GM21367 (cell line): ENCODE measurements at regions not wholly inside any gene's neighbourhood (a gene's known extent, or its start where the extent isn't known, plus 50 kb on each side); places are given as distances from the start of the nearest gene placed in this dataset.

ENCODE experiments used
- ATAC-seq: cut with Tn5 transposase; IDR thresholded peaks from one replicate; pipeline ENCODE4 v1.9.1; 2021; ENCODE audit not compliant: unreplicated experiment

DNA sequence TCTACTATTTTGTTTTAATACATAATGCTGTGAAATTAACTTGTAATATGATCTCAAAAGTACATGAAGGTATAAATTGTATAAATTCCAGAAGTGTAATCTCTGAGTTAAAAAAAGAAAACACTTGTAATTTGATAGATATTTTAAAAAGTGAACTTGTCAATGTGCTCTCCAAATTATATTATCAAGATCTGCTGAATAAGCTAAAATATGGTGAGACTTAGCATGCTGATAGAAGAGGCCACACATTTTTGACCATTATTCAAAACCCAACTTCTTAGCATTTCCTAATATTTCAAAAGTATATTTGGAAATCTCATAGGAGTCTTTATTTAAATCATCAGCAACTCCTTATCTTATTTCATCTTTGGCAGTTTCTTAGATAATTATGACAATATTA, 657.1 kb upstream of the BOD1L1 start:
- no peak for ATAC-seq

DNA sequence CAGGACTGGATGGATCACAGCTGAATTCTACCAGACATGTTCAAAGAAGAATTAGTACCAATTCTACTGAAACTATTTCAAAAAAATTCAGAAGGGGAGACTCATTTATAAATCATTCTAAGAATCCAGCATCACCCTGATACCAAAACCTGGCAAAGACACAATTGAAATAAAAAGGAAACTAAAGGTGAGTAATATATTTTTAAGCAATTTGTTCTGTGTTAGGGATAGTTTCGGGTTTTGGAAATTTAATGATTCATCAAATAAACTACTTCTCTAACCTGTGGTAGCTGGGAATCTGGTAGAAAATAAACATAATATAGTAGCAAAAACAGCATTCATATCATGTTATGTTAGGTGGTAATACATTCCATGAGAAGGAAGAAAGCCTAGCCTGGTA, 662.2 kb upstream of the BOD1L1 start:
- no peak for ATAC-seq

DNA sequence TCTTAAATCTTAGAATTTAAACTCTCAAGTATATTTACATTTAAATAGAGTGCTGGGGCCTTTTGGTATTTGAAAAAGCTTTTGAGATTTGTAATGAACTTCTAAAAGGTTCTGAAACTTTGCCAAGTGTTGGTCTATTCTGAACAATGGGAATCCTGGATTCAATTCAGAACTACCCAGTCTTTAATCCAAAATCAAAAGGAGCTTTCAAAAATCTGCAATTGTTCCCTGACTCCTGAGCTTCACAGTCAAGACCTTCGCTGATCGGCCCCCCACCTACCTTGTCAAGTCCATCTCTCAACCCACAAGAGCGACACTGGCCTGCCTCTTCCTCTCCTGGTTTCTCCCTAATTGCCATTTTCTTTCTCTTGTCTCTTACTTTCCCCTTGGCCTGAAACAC, 666.1 kb upstream of the BOD1L1 start:
- no peak for ATAC-seq

- no peak for ATAC-seq
Measured at GRCh38 chr4:14294611-14295010, 667.1 kb upstream of the BOD1L1 start.

DNA sequence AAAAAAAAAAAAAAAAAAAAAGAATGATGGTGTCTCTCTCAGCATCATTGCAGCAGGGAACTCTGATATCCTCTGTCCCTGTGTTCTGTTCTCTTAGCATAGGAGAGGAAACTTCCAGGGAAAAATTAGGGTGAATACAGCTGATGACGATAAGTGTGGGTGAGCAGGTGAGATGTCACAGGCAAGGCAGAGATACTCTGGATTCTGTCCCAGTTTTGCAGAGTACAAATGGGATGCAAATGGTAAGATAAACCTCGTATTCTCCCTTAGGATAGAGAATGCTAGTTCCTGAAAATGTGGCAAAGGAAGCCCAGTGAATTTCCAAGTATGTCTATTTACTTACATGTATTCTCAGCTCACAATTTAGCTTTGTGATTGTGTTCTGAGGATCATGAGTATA, 671.6 kb upstream of the BOD1L1 start:
- no peak for ATAC-seq

DNA sequence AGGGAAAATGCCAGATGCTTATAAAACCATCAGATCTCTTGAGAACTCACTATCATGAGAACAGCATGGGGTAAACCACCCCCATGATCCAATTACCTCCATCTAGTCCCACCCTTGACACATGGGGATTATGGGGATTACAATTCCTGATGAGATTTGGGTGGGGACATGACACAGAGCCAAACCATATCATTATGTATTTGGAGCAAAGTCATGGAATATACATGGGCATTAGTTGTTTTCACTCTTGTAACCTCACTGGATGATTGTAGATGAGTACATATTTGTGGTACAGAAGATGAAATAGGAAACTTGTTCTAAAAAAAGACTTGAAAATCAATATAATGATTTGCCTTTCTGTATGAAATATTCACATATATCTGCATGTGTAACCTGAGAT, 674.5 kb upstream of the BOD1L1 start:
- no peak for ATAC-seq

- no peak for ATAC-seq
Measured at GRCh38 chr4:14303856-14304255, 676.3 kb upstream of the BOD1L1 start.

- no peak for ATAC-seq
Measured at GRCh38 chr4:14308229-14308651, 680.7 kb upstream of the BOD1L1 start.

- ATAC-seq = no peak
Measured at GRCh38 chr4:14309431-14309830, 681.9 kb upstream of the BOD1L1 start.

DNA sequence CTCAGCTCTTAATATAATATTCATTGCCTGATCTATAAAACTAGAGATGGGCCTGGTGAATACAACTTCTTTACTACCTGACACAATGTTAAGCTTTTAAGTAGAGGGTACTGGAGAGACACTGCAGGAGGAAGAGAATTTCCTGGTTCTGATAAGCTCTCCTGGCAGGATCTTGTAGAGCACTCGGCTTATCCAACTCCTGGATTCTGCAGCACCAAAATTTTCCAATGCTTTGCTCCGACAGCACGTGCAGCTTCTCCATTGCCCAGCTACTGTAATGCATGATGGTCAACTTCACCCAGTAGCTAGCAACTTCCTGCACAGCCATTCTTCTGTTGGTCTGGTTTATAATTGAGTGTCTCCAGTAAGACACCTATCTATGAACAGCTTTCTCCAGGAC, 686.2 kb upstream of the BOD1L1 start:
- ATAC-seq = no peak

DNA sequence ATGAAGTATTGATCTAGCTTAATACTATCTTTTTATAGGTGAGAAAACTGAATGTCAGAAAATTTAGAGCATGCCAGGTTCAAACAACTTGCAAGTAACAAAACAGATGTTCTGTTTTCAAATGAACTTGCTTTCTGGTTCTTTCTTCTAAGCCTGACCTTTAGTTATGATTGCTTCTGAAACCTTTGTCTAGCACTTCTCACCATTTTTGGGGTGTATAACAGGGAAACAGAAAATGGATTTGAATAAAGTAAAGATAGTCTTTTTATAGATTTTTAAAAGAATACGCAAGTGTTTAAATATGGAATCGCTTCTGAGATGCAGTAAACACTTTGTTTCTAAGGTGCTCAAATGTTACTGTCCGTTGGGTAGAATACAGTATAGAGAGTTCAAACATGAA, 687.2 kb upstream of the CPEB2 start:
- no peak for ATAC-seq

DNA sequence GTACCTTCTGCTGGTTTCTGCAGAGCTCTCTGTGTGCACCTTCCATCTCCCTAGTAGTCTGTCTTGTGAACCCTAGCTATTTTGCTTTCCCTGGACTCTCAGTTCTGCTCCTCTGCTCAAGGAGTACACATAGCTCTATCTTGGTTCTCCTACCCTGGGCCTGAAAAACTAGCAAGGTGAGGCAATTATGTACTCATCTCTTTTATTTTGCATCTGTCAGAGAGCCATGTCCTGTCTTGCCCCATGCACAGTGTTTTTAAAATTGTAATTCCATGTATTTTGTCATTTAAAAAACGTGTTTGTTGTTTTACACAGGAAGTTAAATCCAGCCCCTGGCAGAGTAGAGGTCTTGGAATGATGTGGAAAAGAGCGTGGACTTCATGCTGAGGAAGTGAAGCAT, 684.9 kb upstream of the CPEB2 start:
- ATAC-seq = no peak

- no peak for ATAC-seq
Measured at GRCh38 chr4:14318671-14319070, 683.6 kb upstream of the CPEB2 start.

DNA sequence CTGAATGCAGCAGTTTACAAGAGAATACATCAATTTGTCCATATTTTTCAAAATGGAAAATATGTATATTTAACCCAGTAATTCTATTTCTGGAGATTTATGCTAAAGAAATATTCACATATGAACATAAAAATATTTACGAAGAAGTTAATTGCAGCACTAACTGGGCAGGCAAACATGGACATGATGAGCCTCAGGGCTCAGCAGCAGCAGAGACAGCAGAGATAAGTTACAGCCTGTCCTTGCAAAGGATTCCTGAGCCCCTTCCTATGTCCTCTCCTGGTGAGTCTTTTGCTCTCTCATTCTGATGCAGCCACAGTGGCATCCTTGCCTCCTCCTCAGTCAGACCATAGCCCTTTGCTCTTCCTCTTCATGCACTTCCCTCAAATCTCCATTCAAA, 680.6 kb upstream of the CPEB2 start:
- no peak for ATAC-seq

GRCh38 chr4:14323191-14323590, 679.1 kb upstream of the CPEB2 start:
- no peak for ATAC-seq

DNA sequence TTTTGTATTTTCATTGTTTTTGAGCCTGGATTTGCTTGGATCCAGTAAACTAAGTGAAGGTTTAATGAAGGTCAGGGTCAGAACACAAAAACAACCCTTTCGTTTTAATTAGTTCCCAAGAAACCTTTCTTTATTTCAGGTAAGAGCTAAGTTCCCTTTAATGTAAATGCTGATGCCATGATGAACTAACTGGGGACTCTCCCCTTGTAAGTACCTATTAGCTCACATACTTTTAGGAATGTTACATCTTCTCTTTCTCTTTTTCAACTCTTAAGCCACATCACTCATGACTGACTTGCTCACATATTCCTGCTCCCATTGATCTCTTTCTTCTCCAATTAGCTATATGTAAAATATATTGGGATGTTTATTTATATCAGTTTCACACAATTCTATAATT, 673.1 kb upstream of the CPEB2 start:
- ATAC-seq = no peak

DNA sequence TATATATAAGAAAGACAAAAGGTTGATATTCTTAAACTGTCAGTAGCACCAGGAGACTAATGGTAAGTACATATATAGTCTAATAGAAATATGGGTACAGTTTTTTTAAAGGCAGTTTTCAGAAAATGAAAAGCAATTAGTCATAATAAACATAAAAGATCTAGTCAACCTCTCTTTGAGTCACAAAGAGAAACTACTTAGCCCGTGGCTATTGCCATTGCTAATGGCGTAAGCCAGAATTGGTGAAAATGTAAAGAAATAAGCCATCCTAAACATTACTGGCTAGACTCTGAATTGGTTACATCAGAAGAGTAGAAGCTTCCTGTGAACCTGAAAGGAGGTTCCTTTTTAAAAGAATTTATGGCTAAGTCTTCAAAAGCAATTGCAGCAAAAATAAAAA, 668.7 kb upstream of the CPEB2 start:
- no peak for ATAC-seq

GRCh38 chr4:14334166-14334565, 668.1 kb upstream of the CPEB2 start:
- no peak for ATAC-seq

GRCh38 chr4:14335872-14336271, 666.4 kb upstream of the CPEB2 start:
- no peak for ATAC-seq

DNA sequence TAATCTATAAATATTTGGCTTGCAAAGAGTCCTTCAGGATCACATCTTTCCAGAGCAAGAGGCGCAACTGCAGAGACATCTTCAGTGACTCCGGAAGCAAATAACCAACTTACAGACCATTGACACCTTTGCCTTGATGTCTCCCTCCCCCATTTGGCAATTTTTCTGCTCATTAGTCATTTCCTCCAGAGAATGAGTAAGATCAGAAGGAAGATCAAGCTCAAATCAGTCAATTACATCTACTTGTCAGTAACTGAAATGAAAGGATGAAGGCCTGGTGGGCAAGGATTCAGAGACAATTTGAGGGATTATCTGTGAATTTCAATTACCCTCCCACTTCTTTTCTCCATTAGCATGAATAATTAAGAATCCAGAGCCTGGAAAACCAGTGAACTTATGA, 665.6 kb upstream of the CPEB2 start:
- ATAC-seq = no peak

GRCh38 chr4:14337892-14338584, 664.2 kb upstream of the CPEB2 start:
- no peak for ATAC-seq

GRCh38 chr4:14338585-14339265, 663.6 kb upstream of the CPEB2 start:
- no peak for ATAC-seq

DNA sequence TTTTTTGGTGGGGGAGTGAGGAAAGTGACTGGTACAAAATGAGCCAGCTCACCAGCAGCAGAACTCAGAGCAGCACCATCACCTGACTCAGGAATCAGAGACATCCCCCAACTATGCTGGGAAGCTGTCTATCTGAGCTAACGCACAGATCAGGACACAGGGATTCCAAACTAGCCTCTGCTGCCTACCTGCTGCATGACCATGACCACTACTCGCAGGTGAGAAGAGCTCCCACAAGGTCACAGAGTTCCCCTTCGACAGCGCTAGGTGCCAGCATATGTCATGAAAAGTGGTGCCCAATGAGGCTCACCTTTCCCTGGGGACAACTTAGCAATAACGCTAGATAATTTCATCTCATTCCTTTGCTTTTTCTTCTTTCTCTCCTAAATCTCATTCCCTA, 662.6 kb upstream of the CPEB2 start:
- no peak for ATAC-seq
